GF-D8 (cell line): ENCODE measurements at regions not wholly inside any gene's neighbourhood (a gene's known extent, or its start where the extent isn't known, plus 50 kb on each side); places are given as distances from the start of the nearest gene placed in this dataset.

Source experiments
- DNase-seq: peaks from one replicate; lab custom pipeline; 2025; lab: John Stamatoyannopoulos, UW

- no peak for DNase-seq
Observed at GRCh38 chr5:36355516-36355915, 53.8 kb upstream of the RANBP3L start.

- DNase-seq = no peak
Observed at GRCh38 chr5:36356915-36357314, 55.2 kb upstream of the RANBP3L start.

- DNase-seq = no peak
Observed at GRCh38 chr5:36357391-36357975, 55.8 kb upstream of the RANBP3L start.

GRCh38 chr5:36359267-36359666 is 57.6 kb upstream of the RANBP3L start:
- DNase-seq = no peak

GRCh38 chr5:36360307-36360706 is 58.6 kb upstream of the RANBP3L start:
- no peak for DNase-seq

GRCh38 chr5:36363101-36363500 is 61.4 kb upstream of the RANBP3L start:
- DNase-seq = no peak

- DNase-seq = no peak
Observed at GRCh38 chr5:36363744-36364143, 62.0 kb upstream of the RANBP3L start.

GRCh38 chr5:36364473-36364872 is 62.8 kb upstream of the RANBP3L start:
- no peak for DNase-seq

GRCh38 chr5:36365896-36366295 is 64.2 kb upstream of the RANBP3L start:
- DNase-seq = no peak

GRCh38 chr5:36366883-36367282 is 65.2 kb upstream of the RANBP3L start:
- no peak for DNase-seq

GRCh38 chr5:36367524-36367923 is 65.8 kb upstream of the RANBP3L start:
- DNase-seq = no peak

- no peak for DNase-seq
Observed at GRCh38 chr5:36369219-36369690, 67.6 kb upstream of the RANBP3L start.

GRCh38 chr5:36370073-36370472 is 68.4 kb upstream of the RANBP3L start:
- DNase-seq = no peak

GRCh38 chr5:36371366-36371765 is 69.7 kb upstream of the RANBP3L start:
- DNase-seq = no peak

- peak; percentile 51 for DNase-seq
Observed at GRCh38 chr5:36373527-36374086, 71.9 kb upstream of the RANBP3L start.

GRCh38 chr5:36374266-36374862 is 72.7 kb upstream of the RANBP3L start:
- no peak for DNase-seq

GRCh38 chr5:36377192-36377591 is 75.5 kb upstream of the RANBP3L start:
- no peak for DNase-seq

- DNase-seq = no peak
Observed at GRCh38 chr5:36378551-36378950, 76.8 kb upstream of the RANBP3L start.

- DNase-seq = no peak
Observed at GRCh38 chr5:36382890-36383289, 81.2 kb upstream of the RANBP3L start.

GRCh38 chr5:36383942-36384341 is 82.2 kb upstream of the RANBP3L start:
- DNase-seq = no peak

- no peak for DNase-seq
Observed at GRCh38 chr5:36384845-36385244, 83.1 kb upstream of the RANBP3L start.

- DNase-seq = no peak
Observed at GRCh38 chr5:36385495-36385894, 83.8 kb upstream of the RANBP3L start.

- DNase-seq = no peak
Observed at GRCh38 chr5:36388288-36388687, 86.6 kb upstream of the RANBP3L start.

GRCh38 chr5:36389245-36389644 is 87.5 kb upstream of the RANBP3L start:
- DNase-seq = peak; percentile 47
